WTC11 (cell line): ENCODE measurements at regions not wholly inside any gene's neighbourhood (a gene's known extent, or its start where the extent isn't known, plus 50 kb on each side); places are given as distances from the start of the nearest gene placed in this dataset.

ENCODE experiments used
- ATAC-seq: fragments of 200-7000 bp; cut with Tn5 transposase; 2 replicates; pipeline ENCODE4 v1.10.0; 2021; ENCODE audit warnings: mild to moderate bottlenecking, moderate library complexity
- CTCF ChIA-PET: fragments of 300-600 bp; sonication (Branson Sonifier 250); formaldehyde crosslinking; loops from one replicate; lab custom pipeline; 2021; ENCODE audit warnings: antibody characterized with exemption; lab: Charles Lee
- POLR2A ChIA-PET: fragments of 350-600 bp; sonication (Branson Sonifier 250); formaldehyde crosslinking; loops from one replicate; lab custom pipeline; 2021; ENCODE audit warnings: antibody characterized with exemption; lab: Charles Lee
- DNase-seq: peaks from one replicate; pipeline ENCODE4 v3.0.0; 2021; ENCODE audit warnings: low spot score
- H3K27ac Mint-ChIP-seq: 2 replicates; pipeline ENCODE4 v1.8.0; 2021; ENCODE audit warnings: mixed read lengths
- H3K27me3 Mint-ChIP-seq: 2 replicates; pipeline ENCODE4 v1.8.0; 2021; ENCODE audit warnings: low read depth, mild to moderate bottlenecking, moderate library complexity, mixed read lengths
- H3K36me3 Mint-ChIP-seq: 2 replicates; pipeline ENCODE4 v1.8.0; 2021; ENCODE audit warnings: mixed read lengths
- H3K4me1 Mint-ChIP-seq: 2 replicates; pipeline ENCODE4 v1.8.0; 2022; ENCODE audit warnings: mixed read lengths
- H3K4me3 Mint-ChIP-seq: 2 replicates; pipeline ENCODE4 v1.8.0; 2021; ENCODE audit warnings: mild to moderate bottlenecking, moderate library complexity, mixed read lengths
- H3K9me3 Mint-ChIP-seq: 2 replicates; pipeline ENCODE4 v1.8.0; 2021; ENCODE audit warnings: mixed read lengths
- ATF2 ChIP-seq: sonication (generic); formaldehyde crosslinking; IDR thresholded peaks from 2 replicates; pipeline ENCODE4 v1.8.1; 2022; ENCODE audit warnings: low read depth, missing genetic modification reagents, borderline replicate concordance
- CREM ChIP-seq: sonication (generic); formaldehyde crosslinking; IDR thresholded peaks from 2 replicates; pipeline ENCODE4 v1.8.1; 2022; ENCODE audit warnings: mild to moderate bottlenecking, missing genetic modification reagents, moderate library complexity
- E2F4 ChIP-seq: sonication (generic); formaldehyde crosslinking; IDR thresholded peaks from 2 replicates; pipeline ENCODE4 v1.8.1; 2022; ENCODE audit warnings: low read depth, mild to moderate bottlenecking, moderate library complexity, missing genetic modification reagents, borderline replicate concordance
- ERG ChIP-seq: fragments of 250-450 bp; sonication (Bioruptor Pico); IDR thresholded peaks from 2 replicates; pipeline ENCODE4 v1.8.0; 2021; ENCODE audit warnings: mild to moderate bottlenecking
- ETV6 ChIP-seq: sonication (generic); formaldehyde crosslinking; IDR thresholded peaks from 2 replicates; pipeline ENCODE4 v1.8.1; 2022; ENCODE audit warnings: mild to moderate bottlenecking, missing genetic modification reagents
- MXD4 ChIP-seq: fragments of 250-450 bp; sonication (Bioruptor Pico); IDR thresholded peaks from 2 replicates; pipeline ENCODE4 v1.8.0; 2021; ENCODE audit warnings: mild to moderate bottlenecking, moderate library complexity, borderline replicate concordance
- MYBL2 ChIP-seq: sonication (generic); formaldehyde crosslinking; IDR thresholded peaks from 2 replicates; pipeline ENCODE4 v1.8.1; 2023; ENCODE audit warnings: mild to moderate bottlenecking, moderate library complexity, missing genetic modification reagents
- NFATC4 ChIP-seq: fragments of 250-450 bp; sonication (Bioruptor Pico); IDR thresholded peaks from 2 replicates; pipeline ENCODE4 v1.9.0; 2021; ENCODE audit warnings: mild to moderate bottlenecking
- PRRX2 ChIP-seq: fragments of 250-450 bp; sonication (Bioruptor Pico); IDR thresholded peaks from 2 replicates; pipeline ENCODE4 v1.8.0; 2021; ENCODE audit warnings: mild to moderate bottlenecking
- RELA ChIP-seq: sonication (generic); formaldehyde crosslinking; IDR thresholded peaks from 2 replicates; pipeline ENCODE4 v1.8.1; 2022; ENCODE audit warnings: missing genetic modification reagents, mild to moderate bottlenecking, borderline replicate concordance
- SOX15 ChIP-seq: fragments of 250-450 bp; sonication (Bioruptor Pico); IDR thresholded peaks from 2 replicates; pipeline ENCODE4 v1.9.0; 2021; ENCODE audit warnings: mild to moderate bottlenecking
- SP1 ChIP-seq: sonication (generic); formaldehyde crosslinking; conservative IDR thresholded peaks from 2 replicates; pipeline ENCODE4 v1.8.1; 2022; ENCODE audit warnings: missing genetic modification reagents
- ZNF232 ChIP-seq: sonication (generic); formaldehyde crosslinking; IDR thresholded peaks from 2 replicates; pipeline ENCODE4 v1.8.0; 2022; ENCODE audit warnings: mild to moderate bottlenecking, missing genetic modification reagents
- ZNF512 ChIP-seq: sonication (generic); formaldehyde crosslinking; IDR thresholded peaks from 2 replicates; pipeline ENCODE4 v1.8.1; 2022; ENCODE audit warnings: missing genetic modification reagents, borderline replicate concordance
- TF ChIP-seq, protein P1 (sequence below): sonication (generic); formaldehyde crosslinking; conservative IDR thresholded peaks from 2 replicates; pipeline ENCODE4 v1.8.1; 2023; ENCODE audit warnings: mild to moderate bottlenecking, low read depth, missing genetic modification reagents, moderate library complexity
- TF ChIP-seq, protein P2 (sequence below): sonication (generic); formaldehyde crosslinking; IDR thresholded peaks from 2 replicates; pipeline ENCODE4 v1.8.1; 2022; ENCODE audit warnings: mild to moderate bottlenecking, moderate library complexity, missing genetic modification reagents
- TF ChIP-seq, protein P3 (sequence below): sonication (generic); formaldehyde crosslinking; IDR thresholded peaks from 2 replicates; pipeline ENCODE4 v1.8.1; 2023; ENCODE audit warnings: mild to moderate bottlenecking, missing genetic modification reagents

- Mint-ChIP-seq H3K4me3 (no peak overlapping the region), H3K36me3 (peaks cover 8% of the 10 kb centered on the region; the same call in 1 of the 2 replicates), H3K4me1 (peaks cover 4% of the 10 kb centered on the region), H3K27me3 (no peaks in the 10 kb centered on the region; the same call in 1 of the 2 replicates), H3K27ac (no peak overlapping the region), H3K9me3 (peaks cover 29% of the 10 kb centered on the region)
- POLR2A ChIA-PET, result no interaction called here
- CTCF ChIA-PET, result no interaction called here
- ATAC-seq (no peak), DNase-seq (no peak)
- TF ChIP-seq MXD4 (CRISPR knock-in tag) (no peak), MYBL2 (CRISPR knock-in tag) (no peak), ERG (no peak), E2F4 (CRISPR knock-in tag) (no peak), ATF2 (CRISPR knock-in tag) (no peak), CREM (CRISPR knock-in tag) (no peak), ZNF232 (CRISPR knock-in tag) (no peak), PRRX2 (no peak), ETV6 (CRISPR knock-in tag) (no peak), RELA (CRISPR knock-in tag) (no peak), ZNF512 (CRISPR knock-in tag) (no peak), NFATC4 (CRISPR knock-in tag) (no peak), SP1 (CRISPR knock-in tag) (no peak), SOX15 (no peak)
- TF ChIP-seq, protein P1, sequence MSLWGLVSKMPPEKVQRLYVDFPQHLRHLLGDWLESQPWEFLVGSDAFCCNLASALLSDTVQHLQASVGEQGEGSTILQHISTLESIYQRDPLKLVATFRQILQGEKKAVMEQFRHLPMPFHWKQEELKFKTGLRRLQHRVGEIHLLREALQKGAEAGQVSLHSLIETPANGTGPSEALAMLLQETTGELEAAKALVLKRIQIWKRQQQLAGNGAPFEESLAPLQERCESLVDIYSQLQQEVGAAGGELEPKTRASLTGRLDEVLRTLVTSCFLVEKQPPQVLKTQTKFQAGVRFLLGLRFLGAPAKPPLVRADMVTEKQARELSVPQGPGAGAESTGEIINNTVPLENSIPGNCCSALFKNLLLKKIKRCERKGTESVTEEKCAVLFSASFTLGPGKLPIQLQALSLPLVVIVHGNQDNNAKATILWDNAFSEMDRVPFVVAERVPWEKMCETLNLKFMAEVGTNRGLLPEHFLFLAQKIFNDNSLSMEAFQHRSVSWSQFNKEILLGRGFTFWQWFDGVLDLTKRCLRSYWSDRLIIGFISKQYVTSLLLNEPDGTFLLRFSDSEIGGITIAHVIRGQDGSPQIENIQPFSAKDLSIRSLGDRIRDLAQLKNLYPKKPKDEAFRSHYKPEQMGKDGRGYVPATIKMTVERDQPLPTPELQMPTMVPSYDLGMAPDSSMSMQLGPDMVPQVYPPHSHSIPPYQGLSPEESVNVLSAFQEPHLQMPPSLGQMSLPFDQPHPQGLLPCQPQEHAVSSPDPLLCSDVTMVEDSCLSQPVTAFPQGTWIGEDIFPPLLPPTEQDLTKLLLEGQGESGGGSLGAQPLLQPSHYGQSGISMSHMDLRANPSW (CRISPR knock-in tag), result no peak
- TF ChIP-seq, protein P2, sequence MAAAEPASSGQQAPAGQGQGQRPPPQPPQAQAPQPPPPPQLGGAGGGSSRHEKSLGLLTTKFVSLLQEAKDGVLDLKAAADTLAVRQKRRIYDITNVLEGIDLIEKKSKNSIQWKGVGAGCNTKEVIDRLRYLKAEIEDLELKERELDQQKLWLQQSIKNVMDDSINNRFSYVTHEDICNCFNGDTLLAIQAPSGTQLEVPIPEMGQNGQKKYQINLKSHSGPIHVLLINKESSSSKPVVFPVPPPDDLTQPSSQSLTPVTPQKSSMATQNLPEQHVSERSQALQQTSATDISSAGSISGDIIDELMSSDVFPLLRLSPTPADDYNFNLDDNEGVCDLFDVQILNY (CRISPR knock-in tag), result no peak
- TF ChIP-seq, protein P3, sequence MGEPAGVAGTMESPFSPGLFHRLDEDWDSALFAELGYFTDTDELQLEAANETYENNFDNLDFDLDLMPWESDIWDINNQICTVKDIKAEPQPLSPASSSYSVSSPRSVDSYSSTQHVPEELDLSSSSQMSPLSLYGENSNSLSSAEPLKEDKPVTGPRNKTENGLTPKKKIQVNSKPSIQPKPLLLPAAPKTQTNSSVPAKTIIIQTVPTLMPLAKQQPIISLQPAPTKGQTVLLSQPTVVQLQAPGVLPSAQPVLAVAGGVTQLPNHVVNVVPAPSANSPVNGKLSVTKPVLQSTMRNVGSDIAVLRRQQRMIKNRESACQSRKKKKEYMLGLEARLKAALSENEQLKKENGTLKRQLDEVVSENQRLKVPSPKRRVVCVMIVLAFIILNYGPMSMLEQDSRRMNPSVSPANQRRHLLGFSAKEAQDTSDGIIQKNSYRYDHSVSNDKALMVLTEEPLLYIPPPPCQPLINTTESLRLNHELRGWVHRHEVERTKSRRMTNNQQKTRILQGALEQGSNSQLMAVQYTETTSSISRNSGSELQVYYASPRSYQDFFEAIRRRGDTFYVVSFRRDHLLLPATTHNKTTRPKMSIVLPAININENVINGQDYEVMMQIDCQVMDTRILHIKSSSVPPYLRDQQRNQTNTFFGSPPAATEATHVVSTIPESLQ (CRISPR knock-in tag), result no peak
Observed at GRCh38 chr16:13791095-13791494, 128.9 kb upstream of the ERCC4 start.
